ENCODE measurements at regions not wholly inside any gene's neighbourhood (a gene's known extent, or its start where the extent isn't known, plus 50 kb on each side); places are given as distances from the start of the nearest gene placed in this dataset.

DNA sequence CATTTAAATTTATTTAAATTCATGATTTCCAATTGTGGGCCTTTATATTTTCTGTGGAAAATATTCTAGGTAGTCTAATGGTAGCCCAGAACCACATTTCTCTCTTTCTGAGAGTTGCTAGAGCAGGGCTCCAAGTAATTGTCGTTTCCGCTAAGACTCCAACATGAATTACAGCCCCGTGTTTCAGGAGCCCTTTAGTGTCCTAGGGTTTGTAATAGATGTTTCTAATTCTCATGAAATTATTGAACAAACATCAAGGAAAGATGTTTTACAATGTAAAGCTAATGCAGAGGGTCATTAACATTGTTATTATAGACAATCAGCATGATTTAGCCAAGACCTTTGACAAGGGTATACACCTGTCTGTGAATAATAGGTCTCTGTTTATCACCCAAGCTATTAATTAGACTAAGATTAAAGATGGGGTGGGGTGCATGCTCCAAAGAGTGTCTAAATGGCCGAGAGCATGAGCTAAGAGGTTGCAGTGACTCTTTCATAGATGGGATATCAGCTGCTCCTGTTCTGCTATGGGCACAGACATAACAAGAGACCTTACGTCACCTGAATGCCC, 81.8 kb upstream of the NTM start:
- TF ChIP-seq TOX (CRISPR knock-in tag; IDR thresholded peaks at IDR 0.05; ENCODE audit: borderline replicate concordance) (no peak), POU6F1 (CRISPR knock-in tag; IDR thresholded peaks at IDR 0.05; ENCODE audit: borderline replicate concordance, low read depth) (no peak), ZFP30 (CRISPR knock-in tag; IDR thresholded peaks at IDR 0.05) (no peak), PPARA (CRISPR knock-in tag; IDR thresholded peaks at IDR 0.05; ENCODE audit: borderline replicate concordance) (no peak), TCF4 (CRISPR knock-in tag; IDR thresholded peaks at IDR 0.05; ENCODE audit: borderline replicate concordance) (no peak), SNAI2 (CRISPR knock-in tag; IDR thresholded peaks at IDR 0.05) (no peak)
- TF ChIP-seq, protein P1, sequence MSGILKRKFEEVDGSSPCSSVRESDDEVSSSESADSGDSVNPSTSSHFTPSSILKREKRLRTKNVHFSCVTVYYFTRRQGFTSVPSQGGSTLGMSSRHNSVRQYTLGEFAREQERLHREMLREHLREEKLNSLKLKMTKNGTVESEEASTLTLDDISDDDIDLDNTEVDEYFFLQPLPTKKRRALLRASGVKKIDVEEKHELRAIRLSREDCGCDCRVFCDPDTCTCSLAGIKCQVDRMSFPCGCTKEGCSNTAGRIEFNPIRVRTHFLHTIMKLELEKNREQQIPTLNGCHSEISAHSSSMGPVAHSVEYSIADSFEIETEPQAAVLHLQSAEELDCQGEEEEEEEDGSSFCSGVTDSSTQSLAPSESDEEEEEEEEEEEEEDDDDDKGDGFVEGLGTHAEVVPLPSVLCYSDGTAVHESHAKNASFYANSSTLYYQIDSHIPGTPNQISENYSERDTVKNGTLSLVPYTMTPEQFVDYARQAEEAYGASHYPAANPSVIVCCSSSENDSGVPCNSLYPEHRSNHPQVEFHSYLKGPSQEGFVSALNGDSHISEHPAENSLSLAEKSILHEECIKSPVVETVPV (CRISPR knock-in tag; IDR thresholded peaks at IDR 0.05): no peak

Data from SK-N-SH treated with all-trans-retinoic acid at 6 μM for 48 hours (cell line).